WERI-Rb-1 (cell line): ENCODE measurements at regions not wholly inside any gene's neighbourhood (a gene's known extent, or its start where the extent isn't known, plus 50 kb on each side); places are given as distances from the start of the nearest gene placed in this dataset.

Experiments
- DNase-seq: peaks from one replicate; pipeline ENCODE4 v3.0.0-alpha.2; 2020
- H3K27ac ChIP-seq: fragments of 250-450 bp; sonication (Bioruptor Pico); 2 replicates; pipeline ENCODE4 v1.5.1; 2020; ENCODE audit warnings: mild to moderate bottlenecking, moderate library complexity
- H3K27me3 ChIP-seq: fragments of 250-450 bp; sonication (Bioruptor Pico); 2 replicates; pipeline ENCODE4 v1.5.1; 2021; ENCODE audit warnings: mild to moderate bottlenecking, low read depth, moderate library complexity; ENCODE audit not compliant: insufficient read depth, severe bottlenecking
- H3K36me3 ChIP-seq: fragments of 250-450 bp; sonication (Bioruptor Pico); 2 replicates; pipeline ENCODE4 v1.5.1; 2020; ENCODE audit warnings: mild to moderate bottlenecking, moderate library complexity
- H3K4me3 ChIP-seq: 2 replicates; pipeline ENCODE4 v1.5.1; 2011; ENCODE audit warnings: low read depth, mild to moderate bottlenecking, control low read depth, low read length
- H3K9me3 ChIP-seq: fragments of 250-450 bp; sonication (Bioruptor Pico); 2 replicates; pipeline ENCODE4 v1.5.1; 2021; ENCODE audit warnings: mild to moderate bottlenecking, moderate library complexity; ENCODE audit not compliant: severe bottlenecking
- CTCF ChIP-seq: IDR thresholded peaks from 2 replicates; pipeline ENCODE4 v1.5.1; 2011; ENCODE audit warnings: low read depth, mild to moderate bottlenecking, control low read depth, inconsistent platforms, low read length

GRCh38 chr22:23512721-23513120 is 67.4 kb downstream of the IGLL1 start:
- Histone ChIP-seq H3K27ac (peak overlapping the region; percentile 40; the same call in 1 of the 2 replicates), H3K36me3 (no peaks in the 10 kb centered on the region), H3K27me3 (no peaks in the 10 kb centered on the region), H3K4me3 (no peak overlapping the region), H3K9me3 (no peaks in the 10 kb centered on the region)
- no peak for TF ChIP-seq CTCF
- no peak for DNase-seq

GRCh38 chr22:23512348-23512705 is 67.8 kb downstream of the IGLL1 start:
- TF ChIP-seq CTCF = no peak
- Histone ChIP-seq H3K4me3 (no peak overlapping the region), H3K27ac (no peak overlapping the region)

GRCh38 chr22:23511627-23512347 is 68.3 kb downstream of the IGLL1 start:
- Histone ChIP-seq H3K27me3 (no peaks in the 10 kb centered on the region), H3K36me3 (no peaks in the 10 kb centered on the region), H3K9me3 (no peaks in the 10 kb centered on the region), H3K4me3 (no peak overlapping the region), H3K27ac (no peak overlapping the region)
- DNase-seq = no peak
- TF ChIP-seq CTCF = no peak

More at GRCh38 chr22:23512348-23512705, 67.8 kb downstream of the IGLL1 start:
- DNase-seq = no peak
- Histone ChIP-seq H3K27me3 (no peaks in the 10 kb centered on the region), H3K9me3 (no peaks in the 10 kb centered on the region), H3K36me3 (no peaks in the 10 kb centered on the region)

- Histone ChIP-seq H3K27me3 (no peaks in the 10 kb centered on the region), H3K36me3 (no peaks in the 10 kb centered on the region), H3K27ac (no peak overlapping the region), H3K4me3 (no peak overlapping the region), H3K9me3 (no peaks in the 10 kb centered on the region)
- no peak for TF ChIP-seq CTCF
- no peak for DNase-seq
These were observed 70.4 kb downstream of the IGLL1 start for GRCh38 chr22:23509571-23510302.

- H3K27me3 ChIP-seq = no peaks in the 10 kb centered on the region
- no peak for DNase-seq
- no peaks in the 10 kb centered on the region for H3K9me3 ChIP-seq
- H3K4me3 ChIP-seq = no peak overlapping the region
- H3K36me3 ChIP-seq = no peaks in the 10 kb centered on the region
- no peak for TF ChIP-seq CTCF
- H3K27ac ChIP-seq = no peak overlapping the region
These were observed 75.6 kb downstream of the IGLL1 start for GRCh38 chr22:23504516-23504915.
